GM23338 (cell line): ENCODE measurements at regions not wholly inside any gene's neighbourhood (a gene's known extent, or its start where the extent isn't known, plus 50 kb on each side); places are given as distances from the start of the nearest gene placed in this dataset.

Experiments
- ATAC-seq: fragments of 200-7000 bp; cut with Tn5 transposase; 3 replicates; pipeline ENCODE4 v1.9.1; 2020
- DNase-seq: peaks from one replicate; pipeline ENCODE4 v3.0.0-alpha.2; 2015; ENCODE audit warnings: low spot score
- H2AFZ ChIP-seq: fragments of 200-600 bp; sonication (generic); 2 replicates; pipeline ENCODE4 v1.8.0; 2016; ENCODE audit warnings: antibody characterized with exemption, mild to moderate bottlenecking, moderate library complexity
- H3F3A ChIP-seq: fragments of 200-600 bp; sonication (generic); replicated peaks from 2 replicates; pipeline ENCODE4 v1.8.0; 2017; ENCODE audit warnings: antibody characterized with exemption, mixed run types, low read depth
- H3K27ac ChIP-seq: fragments of 200-600 bp; sonication (generic); 2 replicates; pipeline ENCODE4 v1.6.1; 2016; ENCODE audit warnings: low read depth
- H3K27me3 ChIP-seq: fragments of 200-600 bp; sonication (generic); 2 replicates; pipeline ENCODE4 v1.8.0; 2016; ENCODE audit warnings: mild to moderate bottlenecking, mixed run types, moderate library complexity; ENCODE audit not compliant: insufficient read depth
- H3K36me3 ChIP-seq: fragments of 200-600 bp; sonication (generic); 2 replicates; pipeline ENCODE4 v1.8.0; 2016; ENCODE audit warnings: mild to moderate bottlenecking; ENCODE audit not compliant: insufficient read depth
- H3K4me1 ChIP-seq: fragments of 200-600 bp; sonication (generic); 2 replicates; pipeline ENCODE4 v1.8.0; 2016; ENCODE audit warnings: mild to moderate bottlenecking, moderate library complexity; ENCODE audit not compliant: insufficient read depth
- H3K4me2 ChIP-seq: fragments of 200-600 bp; sonication (generic); 2 replicates; pipeline ENCODE4 v1.7.1; 2017; ENCODE audit warnings: mixed run types
- H3K4me3 ChIP-seq: fragments of 200-600 bp; sonication (generic); 2 replicates; pipeline ENCODE4 v1.6.1; 2016; ENCODE audit warnings: mixed run types
- H3K79me2 ChIP-seq: fragments of 200-600 bp; sonication (generic); replicated peaks from 2 replicates; pipeline ENCODE4 v1.8.0; 2017; ENCODE audit warnings: mild to moderate bottlenecking; ENCODE audit not compliant: insufficient read depth
- H3K9me2 ChIP-seq: fragments of 200-600 bp; sonication (generic); 2 replicates; pipeline ENCODE4 v1.8.0; 2017; ENCODE audit not compliant: insufficient read depth
- H4K20me1 ChIP-seq: fragments of 200-600 bp; sonication (generic); replicated peaks from 2 replicates; pipeline ENCODE4 v1.8.0; 2017; ENCODE audit warnings: mild to moderate bottlenecking; ENCODE audit not compliant: insufficient read depth
- H3K27ac Mint-ChIP-seq: 2 replicates; pipeline ENCODE4 v1.8.0; 2020; ENCODE audit warnings: inconsistent platforms, mild to moderate bottlenecking, moderate library complexity, mixed read lengths
- H3K27me3 Mint-ChIP-seq: 3 replicates; pipeline ENCODE4 v1.8.0; 2022; ENCODE audit warnings: low read depth, mild to moderate bottlenecking, moderate library complexity, mixed read lengths, inconsistent platforms; ENCODE audit not compliant: insufficient read depth, poor library complexity
- H3K36me3 Mint-ChIP-seq: 3 replicates; pipeline ENCODE4 v1.8.0; 2021; ENCODE audit warnings: low read depth, mild to moderate bottlenecking, inconsistent platforms, moderate library complexity, mixed read lengths
- H3K4me1 Mint-ChIP-seq: 3 replicates; pipeline ENCODE4 v1.8.0; 2020; ENCODE audit warnings: mild to moderate bottlenecking, inconsistent platforms, mixed read lengths
- H3K4me3 Mint-ChIP-seq: 3 replicates; pipeline ENCODE4 v1.8.0; 2021; ENCODE audit warnings: moderate library complexity, mild to moderate bottlenecking, inconsistent platforms, mixed read lengths
- H3K9me3 Mint-ChIP-seq: 3 replicates; pipeline ENCODE4 v1.8.0; 2020; ENCODE audit warnings: moderate library complexity, mild to moderate bottlenecking, inconsistent platforms, mixed read lengths
- CREB1 ChIP-seq: fragments of 250-450 bp; sonication (Bioruptor Pico); IDR thresholded peaks from 2 replicates; pipeline ENCODE4 v1.5.0; 2020; ENCODE audit warnings: low read depth, mild to moderate bottlenecking, moderate library complexity
- ETS1 ChIP-seq: IDR thresholded peaks from 2 replicates; pipeline ENCODE4 v1.6.1; 2016; ENCODE audit warnings: antibody characterized with exemption
- EZH2 ChIP-seq: fragments of 200-600 bp; sonication (generic); IDR thresholded peaks from one replicate; pipeline ENCODE4 v1.8.0; 2017; ENCODE audit warnings: antibody characterized with exemption, mild to moderate bottlenecking, low read depth; ENCODE audit not compliant: unreplicated experiment
- EZH2phosphoT487 ChIP-seq: fragments of 200-600 bp; sonication (generic); IDR thresholded peaks from one replicate; pipeline ENCODE4 v1.8.1; 2018; ENCODE audit warnings: antibody characterized with exemption; ENCODE audit not compliant: unreplicated experiment
- JUNB ChIP-seq: IDR thresholded peaks from one replicate; pipeline ENCODE4 v1.6.1; 2016; ENCODE audit warnings: antibody characterized with exemption; ENCODE audit not compliant: unreplicated experiment
- NANOG ChIP-seq: IDR thresholded peaks from 2 replicates; pipeline ENCODE4 v1.6.1; 2016; ENCODE audit warnings: antibody characterized with exemption, borderline replicate concordance
- POLR2AphosphoS5 ChIP-seq: IDR thresholded peaks from 2 replicates; pipeline ENCODE4 v1.6.1; 2016; ENCODE audit warnings: antibody characterized with exemption, low read depth
- REST ChIP-seq: IDR thresholded peaks from one replicate; pipeline ENCODE4 v1.6.1; 2018; ENCODE audit warnings: antibody characterized with exemption; ENCODE audit not compliant: unreplicated experiment
- ZNF114 ChIP-seq: fragments of 250-450 bp; sonication (Bioruptor Pico); IDR thresholded peaks from 2 replicates; pipeline ENCODE4 v1.5.0; 2020; ENCODE audit warnings: mild to moderate bottlenecking, moderate library complexity
- ZNF331 ChIP-seq: fragments of 250-450 bp; sonication (Bioruptor Pico); IDR thresholded peaks from 2 replicates; pipeline ENCODE4 v1.5.0; 2020; ENCODE audit warnings: low read depth, mild to moderate bottlenecking, moderate library complexity
- TF ChIP-seq, protein P1 (sequence below), 2 experiments: fragments of 200-600 bp in 1 of 2; sonication (generic) in 1 of 2; conservative IDR thresholded peaks; 2 replicates each; pipeline versions ENCODE4 v1.5.1 to v1.6.1; 2016 to 2017; ENCODE audit warnings: antibody characterized with exemption in 2 of 2, low read depth in 2 of 2, mild to moderate bottlenecking in 2 of 2, moderate library complexity in 1 of 2

DNA sequence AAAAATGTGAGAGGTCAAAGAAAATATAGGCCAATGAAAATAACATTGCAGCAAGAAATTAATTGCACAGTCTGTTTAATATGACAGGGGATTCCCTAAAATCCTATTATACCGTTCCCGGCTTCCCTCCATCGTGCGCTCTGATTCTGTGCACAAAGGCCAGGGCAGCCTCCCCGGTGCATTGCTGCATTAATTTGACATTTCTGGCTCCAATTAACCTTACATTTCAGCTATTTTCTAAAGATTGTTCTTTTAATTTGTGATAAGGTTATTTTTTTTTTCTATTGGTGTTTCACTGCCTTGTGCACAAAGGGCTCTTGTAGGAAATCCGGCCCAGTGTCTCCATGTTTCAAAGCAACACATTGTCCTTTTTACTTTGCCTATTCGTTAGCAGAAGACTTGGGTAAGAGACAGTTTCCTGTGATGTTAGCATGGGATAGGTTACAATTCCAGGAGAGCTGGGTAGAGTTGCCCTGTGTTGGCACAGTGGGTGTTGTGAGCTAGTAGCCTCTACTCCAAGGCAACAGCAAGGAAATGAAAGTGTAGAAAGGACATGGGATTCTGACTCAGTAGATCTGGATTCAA, 257.3 kb upstream of the IGF1R start (continued):
- TF ChIP-seq ETS1 (no peak), EZH2phosphoT487 (no peak), ZNF114 (no peak), EZH2 (no peak), POLR2AphosphoS5 (no peak)

DNA sequence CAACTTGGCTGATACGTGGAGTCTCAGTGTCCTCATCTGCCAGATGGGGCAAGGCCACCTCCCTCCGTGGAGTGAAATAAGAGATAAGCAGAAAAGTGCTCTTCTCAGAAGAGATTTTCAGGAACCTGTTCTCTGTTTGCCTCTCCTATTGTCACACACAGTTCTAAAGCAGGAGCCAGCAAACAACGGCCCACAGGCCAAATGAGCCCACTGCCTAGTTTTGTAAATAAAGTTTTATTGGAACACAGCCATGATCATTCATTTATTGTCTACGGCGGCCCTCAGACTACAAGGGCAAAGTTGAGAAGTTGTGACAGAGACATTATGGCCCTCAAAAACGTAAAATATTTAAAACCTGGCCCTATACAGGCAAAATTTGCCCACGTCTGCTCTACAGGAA, 256.8 kb upstream of the IGF1R start:
- no peak overlapping the region for H3K27ac Mint-ChIP-seq
- no peaks in the 10 kb centered on the region for H3K36me3 ChIP-seq
- H3K27me3 ChIP-seq, result no peaks in the 10 kb centered on the region
- H3K79me2 ChIP-seq, result no peaks in the 10 kb centered on the region
- no peak overlapping the region for H3K4me3 ChIP-seq
- no peak for TF ChIP-seq REST
- no peak for TF ChIP-seq ZNF114
- no peak for TF ChIP-seq NANOG
- H4K20me1 ChIP-seq, result no peaks in the 10 kb centered on the region
- no peak for DNase-seq
- no peak overlapping the region for H3K27ac ChIP-seq
- no peak for ATAC-seq
- H2AFZ ChIP-seq, result no peak overlapping the region; the same call in 1 of the 2 replicates
- no peaks in the 10 kb centered on the region for H3K9me2 ChIP-seq
- H3K4me1 ChIP-seq, result peaks cover 7% of the 10 kb centered on the region
- H3F3A ChIP-seq, result no peaks in the 10 kb centered on the region
- H3K4me1 Mint-ChIP-seq, result peaks cover 22% of the 10 kb centered on the region
- H3K4me3 Mint-ChIP-seq, result no peak overlapping the region
- peaks cover 10% of the 10 kb centered on the region for H3K27me3 Mint-ChIP-seq
- no peaks in the 10 kb centered on the region for H3K36me3 Mint-ChIP-seq
- H3K9me3 Mint-ChIP-seq, result no peaks in the 10 kb centered on the region
- no peak overlapping the region for H3K4me2 ChIP-seq

GRCh38 chr15:98393471-98393870, 254.9 kb upstream of the IGF1R start:
- Histone ChIP-seq H3F3A (no peaks in the 10 kb centered on the region), H2AFZ (no peak overlapping the region), H3K4me3 (no peak overlapping the region), H3K27me3 (no peaks in the 10 kb centered on the region), H3K4me1 (peaks cover 17% of the 10 kb centered on the region), H3K36me3 (no peaks in the 10 kb centered on the region), H3K4me2 (no peak overlapping the region), H3K27ac (no peak overlapping the region), H4K20me1 (no peaks in the 10 kb centered on the region), H3K9me2 (no peaks in the 10 kb centered on the region), H3K79me2 (no peaks in the 10 kb centered on the region)
- no peaks in the 10 kb centered on the region for H3K36me3 Mint-ChIP-seq
- no peaks in the 10 kb centered on the region for H3K9me3 Mint-ChIP-seq
- peaks cover 10% of the 10 kb centered on the region for H3K27me3 Mint-ChIP-seq
- H3K4me1 Mint-ChIP-seq, result peaks cover 29% of the 10 kb centered on the region
- ATAC-seq (no peak), DNase-seq (no peak)
- H3K27ac Mint-ChIP-seq, result no peak overlapping the region
- no peak overlapping the region for H3K4me3 Mint-ChIP-seq
- TF ChIP-seq ETS1, result no peak
- TF ChIP-seq ZNF331 (CRISPR knock-in tag), result no peak
- no peak for TF ChIP-seq NANOG
- no peak for TF ChIP-seq CREB1 (CRISPR knock-in tag)
- TF ChIP-seq, protein P1, sequence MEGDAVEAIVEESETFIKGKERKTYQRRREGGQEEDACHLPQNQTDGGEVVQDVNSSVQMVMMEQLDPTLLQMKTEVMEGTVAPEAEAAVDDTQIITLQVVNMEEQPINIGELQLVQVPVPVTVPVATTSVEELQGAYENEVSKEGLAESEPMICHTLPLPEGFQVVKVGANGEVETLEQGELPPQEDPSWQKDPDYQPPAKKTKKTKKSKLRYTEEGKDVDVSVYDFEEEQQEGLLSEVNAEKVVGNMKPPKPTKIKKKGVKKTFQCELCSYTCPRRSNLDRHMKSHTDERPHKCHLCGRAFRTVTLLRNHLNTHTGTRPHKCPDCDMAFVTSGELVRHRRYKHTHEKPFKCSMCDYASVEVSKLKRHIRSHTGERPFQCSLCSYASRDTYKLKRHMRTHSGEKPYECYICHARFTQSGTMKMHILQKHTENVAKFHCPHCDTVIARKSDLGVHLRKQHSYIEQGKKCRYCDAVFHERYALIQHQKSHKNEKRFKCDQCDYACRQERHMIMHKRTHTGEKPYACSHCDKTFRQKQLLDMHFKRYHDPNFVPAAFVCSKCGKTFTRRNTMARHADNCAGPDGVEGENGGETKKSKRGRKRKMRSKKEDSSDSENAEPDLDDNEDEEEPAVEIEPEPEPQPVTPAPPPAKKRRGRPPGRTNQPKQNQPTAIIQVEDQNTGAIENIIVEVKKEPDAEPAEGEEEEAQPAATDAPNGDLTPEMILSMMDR (conservative IDR thresholded peaks at IDR 0.05; ENCODE audit: low read depth in 2 of 2), result no peak
- TF ChIP-seq JUNB, result no peak
- TF ChIP-seq ZNF114, result no peak
- TF ChIP-seq REST, result no peak
